ENCODE measurements at regions not wholly inside any gene's neighbourhood (a gene's known extent, or its start where the extent isn't known, plus 50 kb on each side); places are given as distances from the start of the nearest gene placed in this dataset.

DNA sequence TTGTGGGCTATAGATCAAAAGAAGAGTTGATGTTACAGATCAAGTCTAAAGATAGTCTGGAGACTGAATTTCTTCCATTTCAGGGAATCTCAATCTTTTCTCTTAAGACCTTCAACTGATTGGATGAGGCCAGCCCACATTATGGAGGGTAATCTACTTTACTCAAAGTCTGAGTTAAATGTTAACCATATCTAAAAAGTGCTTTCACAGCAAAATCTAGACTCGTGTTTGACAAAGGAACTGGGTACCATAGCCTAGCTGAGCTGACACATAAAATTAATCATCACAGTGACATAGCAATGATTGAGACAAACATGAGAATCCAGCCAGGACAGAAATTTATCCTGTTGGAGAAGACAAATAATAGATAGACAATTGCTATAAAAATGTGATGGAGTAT lies 407.9 kb upstream of the GRM7 start:
- Histone ChIP-seq H3F3A (ENCODE audit: insufficient read depth, low read length) (no peaks in the 10 kb centered on the region), H3K9ac (ENCODE audit: low read length) (no peak overlapping the region), H3K4me1 (ENCODE audit: low read length) (no peaks in the 10 kb centered on the region), H3K27me3 (replicated peaks; ENCODE audit: insufficient read depth, low read length) (no peaks in the 10 kb centered on the region), H3K9me3 (replicated peaks; ENCODE audit: insufficient read depth, low read length) (no peaks in the 10 kb centered on the region), H3K9me2 (replicated peaks; ENCODE audit: insufficient read depth, low read length) (no peaks in the 10 kb centered on the region), H2AFZ (ENCODE audit: low read length) (no peak overlapping the region), H3K4me2 (ENCODE audit: low read depth, low read length) (no peak overlapping the region), H3K79me2 (ENCODE audit: low read length) (no peaks in the 10 kb centered on the region), H3K36me3 (replicated peaks; ENCODE audit: insufficient read depth, low read length) (no peaks in the 10 kb centered on the region), H3K27ac (ENCODE audit: low read length) (no peak overlapping the region), H4K20me1 (ENCODE audit: insufficient read depth, low read length) (no peaks in the 10 kb centered on the region), H3K4me3 (ENCODE audit: low read length) (no peak overlapping the region)
- DNase-seq: no peak
- TF ChIP-seq CTCF (IDR thresholded peaks at IDR 0.05; ENCODE audit: low read length) (no peak), EZH2 (optimal IDR thresholded peaks at IDR 0.05; ENCODE audit: low read depth, low read length) (no peak), EZH2phosphoT487 (IDR thresholded peaks at IDR 0.05; ENCODE audit: low read length) (no peak)

DNA sequence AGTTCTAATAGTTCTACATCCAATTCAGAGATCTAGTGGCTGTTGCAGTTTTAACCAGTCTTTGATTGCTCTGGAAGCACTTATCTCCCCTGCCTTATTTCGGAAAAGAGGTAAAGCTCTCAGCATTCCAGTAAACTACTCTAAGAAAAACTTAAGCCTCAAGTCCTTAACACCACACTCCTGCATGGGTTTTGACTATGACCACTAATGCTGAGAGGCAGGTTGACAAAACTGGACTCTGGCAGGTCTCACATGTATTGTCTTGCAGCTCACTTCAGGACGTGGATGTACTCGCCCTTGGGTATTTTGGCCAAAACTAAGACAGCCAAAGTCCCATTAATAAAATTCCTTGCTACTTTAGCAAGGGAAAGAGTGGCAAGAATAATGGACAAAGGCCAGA lies 405.9 kb upstream of the GRM7 start:
- Histone ChIP-seq H3K9me2 (replicated peaks; ENCODE audit: insufficient read depth, low read length) (no peaks in the 10 kb centered on the region), H3F3A (ENCODE audit: insufficient read depth, low read length) (no peaks in the 10 kb centered on the region), H3K4me3 (ENCODE audit: low read length) (no peak overlapping the region), H2AFZ (ENCODE audit: low read length) (no peak overlapping the region), H3K9me3 (replicated peaks; ENCODE audit: insufficient read depth, low read length) (no peaks in the 10 kb centered on the region), H3K36me3 (replicated peaks; ENCODE audit: insufficient read depth, low read length) (no peaks in the 10 kb centered on the region), H3K79me2 (ENCODE audit: low read length) (no peaks in the 10 kb centered on the region), H3K27me3 (replicated peaks; ENCODE audit: insufficient read depth, low read length) (no peaks in the 10 kb centered on the region), H3K4me2 (ENCODE audit: low read depth, low read length) (no peak overlapping the region), H4K20me1 (ENCODE audit: insufficient read depth, low read length) (no peaks in the 10 kb centered on the region), H3K9ac (ENCODE audit: low read length) (no peak overlapping the region), H3K27ac (ENCODE audit: low read length) (no peak overlapping the region), H3K4me1 (ENCODE audit: low read length) (no peaks in the 10 kb centered on the region)
- DNase-seq: no peak
- TF ChIP-seq EZH2phosphoT487 (IDR thresholded peaks at IDR 0.05; ENCODE audit: low read length): no peak
- no peak for TF ChIP-seq EZH2 (optimal IDR thresholded peaks at IDR 0.05; ENCODE audit: low read depth, low read length)
- TF ChIP-seq CTCF (IDR thresholded peaks at IDR 0.05; ENCODE audit: low read length): no peak

DNA sequence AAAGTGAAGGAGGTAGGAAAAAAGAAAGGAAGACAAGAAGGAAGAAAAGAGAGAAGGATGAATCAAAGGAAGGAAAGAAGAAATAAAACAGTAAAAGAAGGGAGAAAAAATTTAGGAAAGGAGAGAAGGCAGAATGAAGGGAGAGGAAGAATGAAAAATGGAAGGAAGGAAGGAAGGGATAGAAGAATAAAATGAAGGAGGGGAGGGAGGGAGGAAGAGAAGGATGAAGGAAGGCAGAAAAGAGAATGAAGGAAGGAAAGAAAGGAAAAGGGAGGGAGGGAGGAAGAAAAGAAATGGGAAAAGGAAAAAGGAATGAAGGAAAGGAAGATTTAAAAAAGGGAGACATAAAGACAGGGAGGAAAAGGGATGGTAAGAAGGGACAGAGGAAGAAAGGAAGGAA lies 393.7 kb upstream of the GRM7 start:
- Histone ChIP-seq H3K9ac (ENCODE audit: low read length) (no peak overlapping the region), H3K36me3 (replicated peaks; ENCODE audit: insufficient read depth, low read length) (no peaks in the 10 kb centered on the region), H3K4me2 (ENCODE audit: low read depth, low read length) (no peak overlapping the region), H3K27me3 (replicated peaks; ENCODE audit: insufficient read depth, low read length) (no peaks in the 10 kb centered on the region), H3K4me1 (ENCODE audit: low read length) (no peaks in the 10 kb centered on the region), H3K9me2 (replicated peaks; ENCODE audit: insufficient read depth, low read length) (no peaks in the 10 kb centered on the region), H3F3A (ENCODE audit: insufficient read depth, low read length) (no peaks in the 10 kb centered on the region), H4K20me1 (ENCODE audit: insufficient read depth, low read length) (no peaks in the 10 kb centered on the region), H3K27ac (ENCODE audit: low read length) (no peak overlapping the region), H2AFZ (ENCODE audit: low read length) (no peak overlapping the region), H3K4me3 (ENCODE audit: low read length) (no peak overlapping the region), H3K79me2 (ENCODE audit: low read length) (no peaks in the 10 kb centered on the region), H3K9me3 (replicated peaks; ENCODE audit: insufficient read depth, low read length) (no peaks in the 10 kb centered on the region)
- DNase-seq: no peak
- TF ChIP-seq EZH2phosphoT487 (IDR thresholded peaks at IDR 0.05; ENCODE audit: low read length): no peak
- no peak for TF ChIP-seq EZH2 (optimal IDR thresholded peaks at IDR 0.05; ENCODE audit: low read depth, low read length)
- TF ChIP-seq CTCF (IDR thresholded peaks at IDR 0.05; ENCODE audit: low read length): no peak
